ENCODE measurements at regions not wholly inside any gene's neighbourhood (a gene's known extent, or its start where the extent isn't known, plus 50 kb on each side); places are given as distances from the start of the nearest gene placed in this dataset.

DNA sequence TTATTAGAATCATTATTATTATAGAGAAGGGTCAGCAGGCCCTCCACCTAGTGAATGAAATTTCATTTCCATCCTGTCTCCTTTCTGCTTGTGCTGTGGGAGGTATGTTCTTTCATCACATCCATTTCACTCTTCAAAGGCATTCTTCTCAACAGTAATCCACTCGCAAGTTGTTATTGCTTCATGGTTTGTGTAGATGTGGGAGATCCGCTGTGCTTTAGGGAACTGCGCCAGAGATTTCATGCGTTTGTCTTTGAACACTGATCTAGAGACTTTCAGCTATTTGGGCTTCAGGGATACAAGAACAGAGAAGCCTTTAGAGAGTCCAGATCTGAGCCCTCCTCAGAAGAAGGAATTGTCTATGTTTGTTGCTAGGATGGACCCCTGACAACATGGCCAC is 53.5 kb upstream of the PUDP start:
- TF ChIP-seq EZH2 (IDR thresholded peaks at IDR 0.05; ENCODE audit: borderline replicate concordance, low read length) = no peak
- TF ChIP-seq, protein P1, sequence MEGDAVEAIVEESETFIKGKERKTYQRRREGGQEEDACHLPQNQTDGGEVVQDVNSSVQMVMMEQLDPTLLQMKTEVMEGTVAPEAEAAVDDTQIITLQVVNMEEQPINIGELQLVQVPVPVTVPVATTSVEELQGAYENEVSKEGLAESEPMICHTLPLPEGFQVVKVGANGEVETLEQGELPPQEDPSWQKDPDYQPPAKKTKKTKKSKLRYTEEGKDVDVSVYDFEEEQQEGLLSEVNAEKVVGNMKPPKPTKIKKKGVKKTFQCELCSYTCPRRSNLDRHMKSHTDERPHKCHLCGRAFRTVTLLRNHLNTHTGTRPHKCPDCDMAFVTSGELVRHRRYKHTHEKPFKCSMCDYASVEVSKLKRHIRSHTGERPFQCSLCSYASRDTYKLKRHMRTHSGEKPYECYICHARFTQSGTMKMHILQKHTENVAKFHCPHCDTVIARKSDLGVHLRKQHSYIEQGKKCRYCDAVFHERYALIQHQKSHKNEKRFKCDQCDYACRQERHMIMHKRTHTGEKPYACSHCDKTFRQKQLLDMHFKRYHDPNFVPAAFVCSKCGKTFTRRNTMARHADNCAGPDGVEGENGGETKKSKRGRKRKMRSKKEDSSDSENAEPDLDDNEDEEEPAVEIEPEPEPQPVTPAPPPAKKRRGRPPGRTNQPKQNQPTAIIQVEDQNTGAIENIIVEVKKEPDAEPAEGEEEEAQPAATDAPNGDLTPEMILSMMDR (IDR thresholded peaks at IDR 0.05; ENCODE audit: low read length) = no peak
